ENCODE measurements at regions not wholly inside any gene's neighbourhood (a gene's known extent, or its start where the extent isn't known, plus 50 kb on each side); places are given as distances from the start of the nearest gene placed in this dataset.
"Not testable (repeated sequence)": the region's sequence is repeated elsewhere in the genome, so short reads cannot be mapped to it uniquely, and the experiment has no call there.

- no peak for DNase-seq
These were observed 109.5 kb upstream of the ZNF267 start for GRCh38 chr16:31764103-31764502.

GRCh38 chr16:31767267-31767666 lies 106.3 kb upstream of the ZNF267 start:
- DNase-seq, result no peak

GRCh38 chr16:31780342-31780741 lies 93.3 kb upstream of the ZNF267 start:
- DNase-seq, result no peak

GRCh38 chr16:31785126-31785525 lies 88.5 kb upstream of the ZNF267 start:
- no peak for DNase-seq

- no peak for DNase-seq
These were observed 66.5 kb upstream of the ZNF267 start for GRCh38 chr16:31807086-31807485.

GRCh38 chr16:31810863-31811262 lies 62.7 kb upstream of the ZNF267 start:
- no peak for DNase-seq

GRCh38 chr16:31816141-31816540 lies 57.5 kb upstream of the ZNF267 start:
- not testable (repeated sequence) for DNase-seq

- no peak for DNase-seq
These were observed 54.2 kb upstream of the ZNF267 start for GRCh38 chr16:31819386-31819785.

- DNase-seq, result no peak
These were observed 53.7 kb upstream of the ZNF267 start for GRCh38 chr16:31819948-31820347.

Data from activated CD4-positive, alpha-beta T cell treated with anti-CD3 and anti-CD28 coated beads, Interleukin-10, Interleukin-2, amounts not matched to agents 100 ng/mL and 50 ng/mL, durations not matched to agents 16 hours and 8 hours (primary cell).